H9 (cell line): ENCODE measurements at regions not wholly inside any gene's neighbourhood (a gene's known extent, or its start where the extent isn't known, plus 50 kb on each side); places are given as distances from the start of the nearest gene placed in this dataset.

ENCODE experiments used
- DNase-seq: peaks from one replicate; pipeline ENCODE4 v3.0.0-alpha.2; 2017
- H2AFZ ChIP-seq: one replicate; pipeline ENCODE4 v1.6.1; 2013; ENCODE audit warnings: mild to moderate bottlenecking, low read length, control low read depth, moderate library complexity
- H2AK5ac ChIP-seq: 2 replicates; pipeline ENCODE4 v1.6.1; 2013; ENCODE audit warnings: low read length, control low read depth, mixed read lengths; ENCODE audit not compliant: insufficient read length
- H2BK120ac ChIP-seq: one replicate; pipeline ENCODE4 v1.6.1; 2013; ENCODE audit warnings: low read depth, mild to moderate bottlenecking, low read length, control low read depth, inconsistent platforms; ENCODE audit not compliant: poor library complexity, severe bottlenecking
- H2BK12ac ChIP-seq: 2 replicates; pipeline ENCODE4 v1.6.1; 2013; ENCODE audit warnings: low read length, control low read depth, mixed read lengths, low read depth; ENCODE audit not compliant: insufficient read length
- H2BK15ac ChIP-seq: 2 replicates; pipeline ENCODE4 v1.6.1; 2013; ENCODE audit warnings: low read depth, low read length, control low read depth
- H2BK20ac ChIP-seq: one replicate; pipeline ENCODE4 v1.6.1; 2013; ENCODE audit warnings: low read depth, mild to moderate bottlenecking, low read length, control low read depth, inconsistent platforms; ENCODE audit not compliant: poor library complexity, severe bottlenecking
- H2BK5ac ChIP-seq: 2 replicates; pipeline ENCODE4 v1.6.1; 2013; ENCODE audit warnings: low read length, control low read depth, mixed read lengths; ENCODE audit not compliant: insufficient read length
- H3K14ac ChIP-seq: 2 replicates; pipeline ENCODE4 v1.6.1; 2013; ENCODE audit warnings: low read length, control low read depth; ENCODE audit not compliant: insufficient read depth
- H3K18ac ChIP-seq: 2 replicates; pipeline ENCODE4 v1.6.1; 2013; ENCODE audit warnings: low read depth, mild to moderate bottlenecking, mixed read lengths, low read length, control low read depth; ENCODE audit not compliant: insufficient read length
- H3K23ac ChIP-seq: 2 replicates; pipeline ENCODE4 v1.6.1; 2013; ENCODE audit warnings: low read length, control low read depth, mixed read lengths, low read depth; ENCODE audit not compliant: insufficient read length
- H3K23me2 ChIP-seq: 2 replicates; pipeline ENCODE4 v1.6.1; 2013; ENCODE audit warnings: low read depth, mild to moderate bottlenecking, mixed read lengths, low read length, control low read depth; ENCODE audit not compliant: insufficient read length, poor library complexity, severe bottlenecking
- H3K27ac ChIP-seq: 2 replicates; pipeline ENCODE4 v1.5.1; 2013; ENCODE audit warnings: low read length, control low read depth, mixed read lengths, low read depth; ENCODE audit not compliant: insufficient read length
- H3K27me3 ChIP-seq: 2 replicates; pipeline ENCODE4 v1.6.1; 2013; ENCODE audit warnings: low read length, control low read depth, inconsistent platforms; ENCODE audit not compliant: insufficient read depth
- H3K4ac ChIP-seq: 2 replicates; pipeline ENCODE4 v1.6.1; 2013; ENCODE audit warnings: low read depth, mild to moderate bottlenecking, control low read depth, inconsistent platforms, low read length, moderate library complexity
- H3K4me1 ChIP-seq: 2 replicates; pipeline ENCODE4 v1.6.1; 2013; ENCODE audit warnings: low read length, control low read depth, inconsistent platforms; ENCODE audit not compliant: insufficient read depth
- H3K4me2 ChIP-seq: 2 replicates; pipeline ENCODE4 v1.6.1; 2013; ENCODE audit warnings: low read length, control low read depth, mixed read lengths; ENCODE audit not compliant: insufficient read length, insufficient read depth
- H3K56ac ChIP-seq: 2 replicates; pipeline ENCODE4 v1.6.1; 2013; ENCODE audit warnings: low read depth, mild to moderate bottlenecking, mixed read lengths, low read length, control low read depth; ENCODE audit not compliant: insufficient read length
- H3K79me1 ChIP-seq: 2 replicates; pipeline ENCODE4 v1.6.1; 2013; ENCODE audit warnings: low read depth, mild to moderate bottlenecking, moderate library complexity, low read length, control low read depth, inconsistent platforms; ENCODE audit not compliant: insufficient read depth, poor library complexity, severe bottlenecking
- H3K79me2 ChIP-seq: 2 replicates; pipeline ENCODE4 v1.6.1; 2013; ENCODE audit warnings: low read length, control low read depth, inconsistent platforms; ENCODE audit not compliant: insufficient read depth
- H3K9ac ChIP-seq: 2 replicates; pipeline ENCODE4 v1.6.1; 2013; ENCODE audit warnings: low read length, control low read depth, mixed read lengths; ENCODE audit not compliant: insufficient read length; ENCODE audit errors: extremely low read depth
- H3K9me3 ChIP-seq: one replicate; pipeline ENCODE4 v1.6.1; 2013; ENCODE audit warnings: low read depth, low read length, inconsistent platforms; ENCODE audit not compliant: control insufficient read depth
- H3T11ph ChIP-seq: one replicate; pipeline ENCODE4 v1.6.1; 2013; ENCODE audit warnings: mild to moderate bottlenecking, low read length, control low read depth, inconsistent platforms
- H4K20me1 ChIP-seq: one replicate; pipeline ENCODE4 v1.6.1; 2013; ENCODE audit not compliant: control insufficient read depth, insufficient read length, insufficient read depth
- H4K5ac ChIP-seq: 2 replicates; pipeline ENCODE4 v1.6.1; 2013; ENCODE audit warnings: low read depth, mild to moderate bottlenecking, mixed read lengths, low read length, control low read depth; ENCODE audit not compliant: insufficient read length
- H4K8ac ChIP-seq: replicated peaks from 2 replicates; pipeline ENCODE4 v1.6.1; 2013; ENCODE audit warnings: low read length, control low read depth, mixed read lengths, low read depth; ENCODE audit not compliant: insufficient read length
- H4K91ac ChIP-seq: 2 replicates; pipeline ENCODE4 v1.6.1; 2013; ENCODE audit warnings: low read depth, mild to moderate bottlenecking, moderate library complexity, mixed read lengths, low read length, control low read depth; ENCODE audit not compliant: insufficient read length
- H3K27ac Mint-ChIP-seq, 3 experiments: 2 replicates in 2 of 3; 3 replicates in 1 of 3; pipeline ENCODE4 v1.8.0; 2020 to 2021; ENCODE audit warnings: mixed read lengths in 3 of 3, mild to moderate bottlenecking in 1 of 3, moderate library complexity in 1 of 3
- H3K27me3 Mint-ChIP-seq: 2 replicates; pipeline ENCODE4 v1.8.0; 2021; ENCODE audit warnings: low read depth, mild to moderate bottlenecking, moderate library complexity, mixed read lengths
- H3K36me3 Mint-ChIP-seq, 3 experiments: 2 replicates in 2 of 3; 3 replicates in 1 of 3; pipeline ENCODE4 v1.8.0; 2020 to 2021; ENCODE audit warnings: low read depth in 3 of 3, mixed read lengths in 3 of 3; ENCODE audit not compliant: insufficient read depth in 1 of 3
- H3K4me1 Mint-ChIP-seq, 2 experiments: 2 replicates each; pipeline ENCODE4 v1.8.0; 2020; ENCODE audit warnings: mixed read lengths in 2 of 2
- H3K4me3 Mint-ChIP-seq, 2 experiments: 2 replicates in 1 of 2; 3 replicates in 1 of 2; pipeline ENCODE4 v1.8.0; 2020 to 2021; ENCODE audit warnings: mild to moderate bottlenecking in 2 of 2, mixed read lengths in 2 of 2, moderate library complexity in 1 of 2
- H3K9me3 Mint-ChIP-seq, 2 experiments: 2 replicates in 1 of 2; 3 replicates in 1 of 2; pipeline ENCODE4 v1.8.0; 2020; ENCODE audit warnings: mild to moderate bottlenecking in 2 of 2, mixed read lengths in 2 of 2, moderate library complexity in 1 of 2
- WGBS: extraction: QIAGEN DNeasy Blood & Tissue Kit; methylation state at CpG from one replicate; pipeline ENCODE4 v1.1.7; 2013; ENCODE audit warnings: missing lambda C conversion rate, low lambda C conversion rate, mixed read lengths; ENCODE audit not compliant: insufficient read length; ENCODE audit errors: extremely low coverage; 5-methylcytosine and 5-hydroxymethylcytosine counted together
- TF ChIP-seq, protein P1 (sequence below): fragments of 200-600 bp; sonication (generic); conservative IDR thresholded peaks from 3 replicates; pipeline ENCODE4 v1.8.0; 2021; ENCODE audit warnings: antibody characterized with exemption, mild to moderate bottlenecking

DNA sequence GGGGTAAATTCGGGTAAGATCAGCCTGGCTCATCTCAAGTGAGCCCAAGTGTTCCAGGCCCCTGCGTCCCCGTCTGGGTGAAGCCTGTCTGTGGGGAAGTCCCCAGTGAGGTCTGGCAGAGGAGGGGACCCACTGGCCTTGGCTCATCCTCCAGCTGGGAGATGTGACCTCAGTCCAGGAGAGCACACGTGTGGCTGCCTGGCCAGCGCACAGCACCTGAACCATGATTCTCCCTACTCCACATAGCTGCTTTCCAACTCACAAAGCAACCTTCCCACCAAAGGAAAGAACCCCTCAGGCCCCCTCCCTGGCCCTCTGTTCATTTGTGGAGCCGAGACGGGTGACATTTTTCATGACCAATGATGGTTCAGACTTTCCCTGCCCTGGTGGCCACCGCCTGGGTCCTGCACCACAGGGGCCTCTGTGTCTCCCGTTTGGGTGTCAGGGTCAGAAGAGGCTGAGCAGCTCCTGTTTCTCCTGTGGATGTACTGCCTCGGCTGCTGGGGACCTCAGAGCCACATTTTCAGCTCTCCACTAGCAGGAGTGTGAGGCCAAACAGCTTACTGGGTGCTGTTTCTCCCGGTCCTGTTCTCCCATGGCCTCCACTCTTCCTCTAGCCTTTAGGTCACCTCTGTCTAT lies 111.4 kb downstream of the CPZ start:
- Histone ChIP-seq H2AK5ac (no peak overlapping the region), H3K18ac (no peak overlapping the region), H3T11ph (no peak overlapping the region), H3K9ac (no peak overlapping the region), H2BK20ac (no peak overlapping the region), H2BK15ac (no peak overlapping the region), H3K79me1 (no peaks in the 10 kb centered on the region), H3K14ac (no peak overlapping the region), H4K20me1 (no peaks in the 10 kb centered on the region), H3K9me3 (no peaks in the 10 kb centered on the region), H4K5ac (no peak overlapping the region), H3K4ac (no peak overlapping the region), H3K79me2 (no peaks in the 10 kb centered on the region), H2AFZ (no peak overlapping the region), H3K4me2 (no peak overlapping the region), H3K4me1 (no peaks in the 10 kb centered on the region), H3K27ac (no peak overlapping the region), H3K23ac (no peak overlapping the region), H3K23me2 (no peaks in the 10 kb centered on the region), H2BK5ac (no peak overlapping the region), H4K91ac (no peak overlapping the region), H3K56ac (no peak overlapping the region), H4K8ac (no peak overlapping the region), H2BK12ac (no peak overlapping the region), H3K27me3 (no peaks in the 10 kb centered on the region), H2BK120ac (no peak overlapping the region)
- TF ChIP-seq, protein P1, sequence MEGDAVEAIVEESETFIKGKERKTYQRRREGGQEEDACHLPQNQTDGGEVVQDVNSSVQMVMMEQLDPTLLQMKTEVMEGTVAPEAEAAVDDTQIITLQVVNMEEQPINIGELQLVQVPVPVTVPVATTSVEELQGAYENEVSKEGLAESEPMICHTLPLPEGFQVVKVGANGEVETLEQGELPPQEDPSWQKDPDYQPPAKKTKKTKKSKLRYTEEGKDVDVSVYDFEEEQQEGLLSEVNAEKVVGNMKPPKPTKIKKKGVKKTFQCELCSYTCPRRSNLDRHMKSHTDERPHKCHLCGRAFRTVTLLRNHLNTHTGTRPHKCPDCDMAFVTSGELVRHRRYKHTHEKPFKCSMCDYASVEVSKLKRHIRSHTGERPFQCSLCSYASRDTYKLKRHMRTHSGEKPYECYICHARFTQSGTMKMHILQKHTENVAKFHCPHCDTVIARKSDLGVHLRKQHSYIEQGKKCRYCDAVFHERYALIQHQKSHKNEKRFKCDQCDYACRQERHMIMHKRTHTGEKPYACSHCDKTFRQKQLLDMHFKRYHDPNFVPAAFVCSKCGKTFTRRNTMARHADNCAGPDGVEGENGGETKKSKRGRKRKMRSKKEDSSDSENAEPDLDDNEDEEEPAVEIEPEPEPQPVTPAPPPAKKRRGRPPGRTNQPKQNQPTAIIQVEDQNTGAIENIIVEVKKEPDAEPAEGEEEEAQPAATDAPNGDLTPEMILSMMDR, result no peak
- WGBS, result no CpG with 5 or more reads among the region's 11 CpGs
- Mint-ChIP-seq H3K27ac (no peak overlapping the region), H3K27me3 (peaks cover 15% of the 10 kb centered on the region), H3K36me3 (no peaks in the 10 kb centered on the region), H3K4me1 (peaks cover 8 to 38% of the 10 kb centered on the region in 2 experiments), H3K9me3 (no peaks in the 10 kb centered on the region), H3K4me3 (no peak overlapping the region)
- DNase-seq, result peak; percentile 12
